BLaER1 (cell line): ENCODE measurements at regions not wholly inside any gene's neighbourhood (a gene's known extent, or its start where the extent isn't known, plus 50 kb on each side); places are given as distances from the start of the nearest gene placed in this dataset.

ENCODE experiments used
- H3K27ac ChIP-seq: shearing (Covaris generic); formaldehyde crosslinking; 2 replicates; pipeline ENCODE4 v1.8.1; 2022
- H3K27me3 ChIP-seq: shearing (Covaris generic); formaldehyde crosslinking; 2 replicates; pipeline ENCODE4 v1.8.1; 2022
- H3K36me3 ChIP-seq: shearing (Covaris generic); formaldehyde crosslinking; 2 replicates; pipeline ENCODE4 v1.8.1; 2022
- H3K4me1 ChIP-seq: shearing (Covaris generic); formaldehyde crosslinking; 2 replicates; pipeline ENCODE4 v1.8.1; 2022
- H3K4me2 ChIP-seq: shearing (Covaris generic); formaldehyde crosslinking; 2 replicates; pipeline ENCODE4 v1.8.1; 2022
- H3K4me3 ChIP-seq: shearing (Covaris generic); formaldehyde crosslinking; 2 replicates; pipeline ENCODE4 v1.8.1; 2022
- H3K9ac ChIP-seq: shearing (Covaris generic); formaldehyde crosslinking; 2 replicates; pipeline ENCODE4 v1.8.1; 2022
- H3K9me3 ChIP-seq: shearing (Covaris generic); formaldehyde crosslinking; 2 replicates; pipeline ENCODE4 v1.8.1; 2022
- H4K20me1 ChIP-seq: shearing (Covaris generic); formaldehyde crosslinking; 2 replicates; pipeline ENCODE4 v1.8.1; 2022
- Cebpa-rat ChIP-seq: shearing (Covaris generic); IDR thresholded peaks from 2 replicates; pipeline ENCODE4 v1.8.1; 2022

DNA sequence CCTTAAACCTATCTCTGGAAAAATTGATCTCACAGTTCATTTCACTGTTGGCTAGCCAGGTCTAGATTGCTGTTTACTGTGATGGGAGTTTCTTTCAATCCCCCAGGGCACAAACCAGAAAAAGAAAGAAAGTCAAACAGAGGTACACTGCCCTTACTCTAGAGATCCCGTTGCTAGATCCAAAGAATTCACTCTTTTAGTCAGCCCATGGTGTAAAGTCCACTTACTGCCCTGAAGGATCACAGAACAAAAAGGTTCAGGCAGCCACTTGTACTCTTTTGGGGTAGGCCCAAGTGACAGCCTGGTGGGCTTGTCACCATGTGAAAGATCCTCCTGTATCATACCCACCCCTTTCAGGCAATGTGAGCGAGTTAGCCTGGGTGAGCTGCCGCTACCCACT is 162.6 kb upstream of the CCDC179 start:
- no peaks in the 10 kb centered on the region for H4K20me1 ChIP-seq
- no peaks in the 10 kb centered on the region for H3K4me1 ChIP-seq
- no peak overlapping the region for H3K27ac ChIP-seq
- H3K4me2 ChIP-seq, result no peak overlapping the region
- no peak overlapping the region for H3K9ac ChIP-seq
- no peaks in the 10 kb centered on the region for H3K36me3 ChIP-seq
- no peaks in the 10 kb centered on the region for H3K9me3 ChIP-seq
- no peak overlapping the region for H3K4me3 ChIP-seq
- no peak for TF ChIP-seq Cebpa-rat
- H3K27me3 ChIP-seq, result no peaks in the 10 kb centered on the region

DNA sequence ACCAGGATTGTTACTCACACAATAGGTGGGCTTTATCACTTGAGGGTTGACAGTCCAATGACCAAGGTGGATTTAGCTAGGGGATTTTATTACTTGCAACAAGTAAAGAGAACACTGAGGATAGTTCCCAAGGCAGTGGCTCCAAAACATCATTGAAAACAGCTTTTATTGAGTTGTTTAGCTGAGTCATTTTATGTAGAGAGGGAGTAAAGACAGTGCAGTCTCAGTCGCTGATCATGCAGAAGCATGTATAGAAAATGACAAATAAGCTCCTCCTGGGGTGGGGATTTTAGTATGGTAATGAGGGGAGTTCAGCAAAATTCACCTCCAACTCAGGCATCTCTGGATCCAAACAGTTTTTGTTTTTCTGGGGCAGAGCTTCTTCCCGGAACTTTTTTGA is 163.0 kb upstream of the CCDC179 start:
- Histone ChIP-seq H3K27ac (no peak overlapping the region), H3K4me2 (no peak overlapping the region), H3K9me3 (no peaks in the 10 kb centered on the region), H4K20me1 (no peaks in the 10 kb centered on the region), H3K9ac (no peak overlapping the region), H3K4me1 (no peaks in the 10 kb centered on the region), H3K27me3 (no peaks in the 10 kb centered on the region), H3K4me3 (no peak overlapping the region), H3K36me3 (no peaks in the 10 kb centered on the region)
- no peak for TF ChIP-seq Cebpa-rat

DNA sequence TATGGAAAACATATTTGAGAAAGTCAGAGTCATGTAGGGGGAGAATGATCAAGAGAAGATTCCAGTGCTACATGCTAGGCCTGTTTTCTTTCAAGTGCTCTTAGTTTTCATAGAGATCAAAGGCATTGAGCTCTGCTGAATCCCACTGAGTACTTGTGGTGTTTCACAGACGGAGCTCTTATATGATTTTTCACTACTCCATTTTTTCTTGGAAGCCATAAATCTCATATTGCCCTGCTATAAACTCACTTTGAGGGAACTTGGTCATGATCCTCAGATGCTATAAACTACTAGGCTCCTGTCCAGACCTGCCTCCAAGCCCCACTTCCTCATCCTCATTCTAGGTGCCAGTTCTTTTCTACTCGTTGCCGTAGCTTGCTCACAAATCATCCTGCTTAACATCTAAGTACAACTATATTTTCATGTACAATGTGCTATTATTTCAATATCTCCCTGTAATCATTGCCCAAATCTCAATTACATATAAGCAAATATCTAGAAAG is 180.8 kb upstream of the CCDC179 start:
- H4K20me1 ChIP-seq, result no peaks in the 10 kb centered on the region
- no peak overlapping the region for H3K4me2 ChIP-seq
- H3K9me3 ChIP-seq, result no peaks in the 10 kb centered on the region
- no peaks in the 10 kb centered on the region for H3K4me1 ChIP-seq
- no peaks in the 10 kb centered on the region for H3K27me3 ChIP-seq
- no peak overlapping the region for H3K9ac ChIP-seq
- no peak overlapping the region for H3K4me3 ChIP-seq
- TF ChIP-seq Cebpa-rat, result no peak
- no peaks in the 10 kb centered on the region for H3K36me3 ChIP-seq
- no peak overlapping the region for H3K27ac ChIP-seq

- H3K4me2 ChIP-seq, result no peak overlapping the region
- H3K27me3 ChIP-seq, result no peaks in the 10 kb centered on the region
- H4K20me1 ChIP-seq, result no peaks in the 10 kb centered on the region
- TF ChIP-seq Cebpa-rat, result no peak
- H3K9ac ChIP-seq, result no peak overlapping the region
- H3K4me3 ChIP-seq, result no peak overlapping the region
- no peak overlapping the region for H3K27ac ChIP-seq
- no peaks in the 10 kb centered on the region for H3K36me3 ChIP-seq
- no peaks in the 10 kb centered on the region for H3K4me1 ChIP-seq
- H3K9me3 ChIP-seq, result no peaks in the 10 kb centered on the region
These were observed 198.4 kb upstream of the CCDC179 start for GRCh38 chr11:23058656-23059055.

DNA sequence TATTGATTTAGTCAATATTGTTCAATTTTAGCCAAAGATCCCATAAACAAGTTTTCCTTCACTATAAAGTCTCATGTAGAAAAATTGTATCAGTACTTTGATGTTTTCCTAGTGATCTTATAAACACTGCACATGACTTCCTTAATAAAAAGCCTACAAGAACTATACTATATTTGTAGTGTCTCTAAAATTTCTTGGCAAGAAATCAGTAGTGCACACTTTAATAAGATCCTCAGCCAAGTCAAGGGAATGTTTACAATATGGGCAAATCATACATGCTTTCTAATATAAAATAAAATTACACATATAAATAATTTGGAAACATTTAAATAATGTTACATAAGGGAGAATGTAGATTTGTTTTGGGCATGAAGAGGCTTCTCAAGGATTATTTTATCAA is 203.0 kb upstream of the CCDC179 start:
- Histone ChIP-seq H3K9me3 (no peaks in the 10 kb centered on the region), H3K4me3 (no peak overlapping the region), H4K20me1 (no peaks in the 10 kb centered on the region), H3K4me1 (no peaks in the 10 kb centered on the region), H3K27ac (no peak overlapping the region), H3K9ac (no peak overlapping the region), H3K27me3 (no peaks in the 10 kb centered on the region), H3K4me2 (no peak overlapping the region), H3K36me3 (no peaks in the 10 kb centered on the region)
- no peak for TF ChIP-seq Cebpa-rat

DNA sequence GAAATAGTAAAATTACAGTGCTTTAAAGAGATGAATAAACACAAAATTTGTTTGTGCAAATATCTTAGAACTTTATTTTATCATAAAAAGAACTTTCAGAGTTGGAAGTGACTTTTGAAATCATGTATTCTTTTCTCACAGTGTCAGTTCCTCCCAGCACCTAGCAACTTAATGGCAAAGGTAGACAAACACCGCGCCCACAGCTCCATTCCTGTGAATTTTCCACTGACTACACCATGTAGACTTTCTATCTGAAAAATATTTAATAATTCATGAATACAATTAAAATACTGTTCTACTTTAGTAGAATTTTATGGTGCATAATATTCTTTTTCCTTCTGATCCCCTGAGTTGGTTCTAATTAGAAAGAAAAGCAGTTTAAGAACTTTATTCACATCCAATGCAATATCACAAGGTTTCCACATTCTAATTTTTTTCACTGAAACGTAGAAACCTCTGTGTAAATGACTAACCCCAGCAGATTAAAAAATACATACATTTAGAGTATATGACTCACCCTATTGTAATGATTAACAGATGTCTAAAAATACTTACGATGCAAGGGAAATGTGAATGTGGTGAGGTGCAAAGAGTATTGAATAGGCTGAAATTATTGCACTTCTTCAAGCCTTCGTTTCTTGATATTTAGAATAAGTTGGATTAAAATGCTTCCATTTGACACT is 218.2 kb upstream of the CCDC179 start:
- Histone ChIP-seq H3K27me3 (no peaks in the 10 kb centered on the region), H3K9ac (no peak overlapping the region), H3K27ac (no peak overlapping the region), H3K4me2 (no peak overlapping the region), H3K9me3 (no peaks in the 10 kb centered on the region), H3K4me1 (no peaks in the 10 kb centered on the region), H3K4me3 (no peak overlapping the region), H4K20me1 (no peaks in the 10 kb centered on the region), H3K36me3 (no peaks in the 10 kb centered on the region)
- TF ChIP-seq Cebpa-rat, result no peak

GRCh38 chr11:23079382-23079813 is 219.1 kb upstream of the CCDC179 start:
- no peak overlapping the region for H3K4me2 ChIP-seq

DNA sequence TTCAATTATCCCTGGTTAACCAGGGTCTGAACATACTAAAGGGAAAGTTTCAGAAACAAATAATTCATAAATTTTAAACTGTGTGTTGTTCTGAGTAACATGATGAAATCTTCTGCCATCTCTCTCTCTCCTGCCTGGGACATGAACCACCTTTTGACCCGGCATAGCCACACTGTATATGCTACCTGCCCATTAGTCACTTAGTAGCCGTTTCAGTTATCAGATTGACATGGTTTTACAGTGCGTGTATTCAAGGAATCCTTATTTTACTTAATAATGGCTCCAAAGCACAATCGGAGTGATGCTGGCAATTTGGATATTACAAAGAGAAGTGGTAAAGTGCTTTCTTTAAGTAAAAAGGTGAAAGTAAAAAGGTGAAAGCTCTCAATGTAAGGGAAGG is 227.1 kb upstream of the CCDC179 start:
- no peak for TF ChIP-seq Cebpa-rat
- Histone ChIP-seq H3K9ac (no peak overlapping the region), H3K9me3 (no peaks in the 10 kb centered on the region), H3K4me3 (no peak overlapping the region), H3K4me2 (no peak overlapping the region), H3K27me3 (no peaks in the 10 kb centered on the region), H4K20me1 (no peaks in the 10 kb centered on the region), H3K27ac (no peak overlapping the region), H3K4me1 (no peaks in the 10 kb centered on the region), H3K36me3 (no peaks in the 10 kb centered on the region)

More at GRCh38 chr11:23079382-23079813, 219.1 kb upstream of the CCDC179 start:
- H3K27ac ChIP-seq, result no peak overlapping the region
- H3K9me3 ChIP-seq, result no peaks in the 10 kb centered on the region
- no peaks in the 10 kb centered on the region for H3K36me3 ChIP-seq
- H4K20me1 ChIP-seq, result no peaks in the 10 kb centered on the region
- H3K27me3 ChIP-seq, result no peaks in the 10 kb centered on the region
- no peak overlapping the region for H3K9ac ChIP-seq
- TF ChIP-seq Cebpa-rat, result no peak
- no peak overlapping the region for H3K4me3 ChIP-seq
- no peaks in the 10 kb centered on the region for H3K4me1 ChIP-seq

- Histone ChIP-seq H3K36me3 (no peaks in the 10 kb centered on the region), H3K4me1 (no peaks in the 10 kb centered on the region), H3K27me3 (no peaks in the 10 kb centered on the region), H3K9me3 (no peaks in the 10 kb centered on the region), H3K27ac (no peak overlapping the region), H3K4me2 (no peak overlapping the region), H3K9ac (no peak overlapping the region), H3K4me3 (no peak overlapping the region), H4K20me1 (no peaks in the 10 kb centered on the region)
- no peak for TF ChIP-seq Cebpa-rat
These were observed 230.4 kb upstream of the CCDC179 start for GRCh38 chr11:23090659-23091058.

DNA sequence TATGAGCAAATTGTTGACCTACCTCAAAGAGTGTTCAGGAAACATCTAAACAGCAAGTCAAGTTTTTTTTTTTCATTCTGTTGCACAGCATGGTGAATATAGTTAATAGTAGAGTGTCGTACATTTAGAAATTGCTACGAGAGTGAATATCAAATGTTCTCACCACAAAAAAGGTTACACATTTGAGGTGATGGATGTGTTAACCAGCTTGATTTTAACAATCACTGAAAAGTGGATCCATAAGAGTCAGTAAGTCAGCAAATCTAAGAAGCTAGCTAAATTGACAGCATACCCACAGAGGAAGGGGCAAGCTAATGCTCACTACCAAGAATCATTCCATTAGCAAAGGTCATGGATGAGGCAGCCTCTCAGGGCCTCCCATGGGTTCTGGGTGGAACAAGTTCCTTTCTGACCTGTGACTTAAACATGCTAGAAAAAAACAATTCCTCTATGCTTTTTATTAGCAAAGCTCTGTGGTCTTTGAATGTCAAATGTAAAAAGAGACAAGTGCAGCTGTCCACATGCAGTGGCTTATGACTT is 235.4 kb upstream of the CCDC179 start:
- Histone ChIP-seq H3K4me3 (no peak overlapping the region), H3K27me3 (no peaks in the 10 kb centered on the region), H3K9me3 (no peaks in the 10 kb centered on the region), H3K27ac (no peak overlapping the region), H4K20me1 (no peaks in the 10 kb centered on the region), H3K4me2 (no peak overlapping the region), H3K9ac (no peak overlapping the region), H3K4me1 (no peaks in the 10 kb centered on the region), H3K36me3 (no peaks in the 10 kb centered on the region)
- TF ChIP-seq Cebpa-rat, result no peak
